ENCODE measurements at regions not wholly inside any gene's neighbourhood (a gene's known extent, or its start where the extent isn't known, plus 50 kb on each side); places are given as distances from the start of the nearest gene placed in this dataset.

DNA sequence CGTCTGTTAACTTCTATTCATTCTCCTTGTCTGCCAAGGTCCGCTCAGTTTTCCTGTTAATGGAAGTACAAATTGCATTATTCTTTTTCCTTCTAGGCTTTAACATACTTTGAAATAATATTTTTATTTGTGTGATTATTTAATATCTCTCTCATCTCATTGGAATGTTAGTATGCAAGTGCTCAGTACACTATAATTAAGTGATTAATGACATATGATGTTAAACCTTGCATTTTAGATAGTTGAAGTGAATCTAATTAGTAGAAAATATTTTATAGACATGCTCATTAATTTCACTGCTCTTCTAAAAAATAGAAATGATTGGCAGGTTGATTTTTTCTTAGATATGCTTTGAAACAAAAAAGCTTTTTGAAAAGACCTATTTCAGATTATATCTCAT lies 1079.8 kb downstream of the RAPGEF2 start:
- no peak overlapping the region for H4K91ac ChIP-seq (ENCODE audit: low read depth, low read length)
- H3K27ac ChIP-seq (ENCODE audit: low read depth, low read length): no peak overlapping the region
- no peak overlapping the region for H2BK12ac ChIP-seq (ENCODE audit: low read length)
- no peak overlapping the region for H3K4ac ChIP-seq (ENCODE audit: low read depth, low read length)
- no peaks in the 10 kb centered on the region for H3K79me1 ChIP-seq (ENCODE audit: low read length)
- H3K14ac ChIP-seq (ENCODE audit: low read length): no peak overlapping the region
- H2BK5ac ChIP-seq (ENCODE audit: low read depth, low read length, poor library complexity): no peak overlapping the region
- H3K23ac ChIP-seq (ENCODE audit: low read length): no peak overlapping the region
- H3K9me3 ChIP-seq (ENCODE audit: insufficient read depth, low read depth, low read length): no peaks in the 10 kb centered on the region
- no peak overlapping the region for H2AK5ac ChIP-seq (ENCODE audit: low read length)
- H2AFZ ChIP-seq (ENCODE audit: insufficient read depth, low read length, poor library complexity): no peak overlapping the region
- DNase-seq: no peak
- WGBS (ENCODE audit: extremely low coverage, insufficient coverage, insufficient read length): no CpG with 5 or more reads among the region's 2 CpGs
- H4K12ac ChIP-seq (ENCODE audit: low read depth, low read length): no peak overlapping the region
- H3K18ac ChIP-seq (ENCODE audit: low read length): no peak overlapping the region
- H3K4me3 ChIP-seq (ENCODE audit: low read depth, low read length): no peak overlapping the region
- no peaks in the 10 kb centered on the region for H3K4me1 ChIP-seq (ENCODE audit: control insufficient read depth in 1 of 2, insufficient read depth in 2 of 2, low read length in 2 of 2)
- H2BK120ac ChIP-seq (ENCODE audit: insufficient read depth, low read length, poor library complexity): no peak overlapping the region
- no peaks in the 10 kb centered on the region for H3K36me3 ChIP-seq (ENCODE audit: control insufficient read depth in 1 of 2, insufficient read depth in 2 of 2, low read length in 2 of 2)
- no peak overlapping the region for H3K9ac ChIP-seq (ENCODE audit: low read length)
- H3K4me2 ChIP-seq (ENCODE audit: low read length): no peak overlapping the region
- no peak overlapping the region for H4K8ac ChIP-seq (ENCODE audit: low read depth, low read length)
- no peaks in the 10 kb centered on the region for H3K27me3 ChIP-seq (ENCODE audit: insufficient read depth, low read length)
- no peaks in the 10 kb centered on the region for H3K79me2 ChIP-seq (ENCODE audit: control insufficient read depth, insufficient read depth, low read length, poor library complexity)

DNA sequence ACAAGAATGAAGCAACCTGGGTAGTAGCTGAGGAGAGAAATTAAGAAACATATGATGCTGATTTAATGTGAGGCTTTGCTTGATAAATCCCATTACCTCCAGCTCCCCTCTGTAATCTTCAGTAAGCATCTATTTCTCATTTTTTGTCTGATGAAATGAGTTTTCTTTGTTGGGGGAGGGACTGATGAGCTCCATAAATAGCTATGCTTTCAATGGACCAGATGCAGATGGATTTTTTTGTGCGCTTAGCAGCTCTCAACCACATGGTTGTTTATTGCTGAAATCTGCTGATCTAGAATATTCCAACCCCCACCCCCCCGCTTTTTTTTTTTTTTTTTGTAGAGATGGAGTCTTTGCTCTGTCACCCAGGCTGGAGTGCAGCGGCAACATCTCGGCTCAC lies 1082.0 kb downstream of the RAPGEF2 start:
- H4K8ac ChIP-seq (ENCODE audit: low read depth, low read length): no peak overlapping the region
- no CpG with 5 or more reads among the region's 4 CpGs for WGBS (ENCODE audit: extremely low coverage, insufficient coverage, insufficient read length)

DNA sequence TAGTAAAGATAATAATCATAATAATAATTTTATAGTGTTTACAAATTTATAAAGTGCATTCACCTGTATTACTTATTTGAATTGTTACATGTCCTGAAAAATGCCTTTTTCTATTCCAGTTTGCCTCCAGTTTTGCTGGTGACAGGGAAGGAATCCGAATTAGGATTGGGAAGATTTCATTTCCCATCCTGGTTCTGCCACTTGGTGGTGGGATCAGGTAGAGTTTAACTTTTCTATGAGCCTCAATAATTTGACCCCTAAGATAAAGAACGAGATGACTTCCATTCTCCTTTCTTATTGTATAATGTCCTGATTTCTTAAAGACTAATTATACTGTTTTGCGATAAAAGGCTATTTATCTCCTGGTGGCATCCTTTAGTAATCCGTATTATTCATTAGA lies 1090.9 kb downstream of the RAPGEF2 start:
- DNase-seq: no peak
- Histone ChIP-seq H3K9ac (ENCODE audit: low read length) (no peak overlapping the region), H2AK5ac (ENCODE audit: low read length) (no peak overlapping the region), H3K18ac (ENCODE audit: low read length) (no peak overlapping the region), H3K14ac (ENCODE audit: low read length) (no peak overlapping the region), H3K4me2 (ENCODE audit: low read length) (no peak overlapping the region), H4K12ac (ENCODE audit: low read depth, low read length) (no peak overlapping the region), H3K27me3 (ENCODE audit: insufficient read depth, low read length) (no peaks in the 10 kb centered on the region), H3K4me1 (ENCODE audit: control insufficient read depth in 1 of 2, insufficient read depth in 2 of 2, low read length in 2 of 2) (peaks cover 0 to 3% of the 10 kb centered on the region in 2 experiments), H3K9me3 (ENCODE audit: insufficient read depth, low read depth, low read length) (no peaks in the 10 kb centered on the region), H3K36me3 (ENCODE audit: control insufficient read depth in 1 of 2, insufficient read depth in 2 of 2, low read length in 2 of 2) (no peaks in the 10 kb centered on the region), H4K91ac (ENCODE audit: low read depth, low read length) (no peak overlapping the region), H3K4me3 (ENCODE audit: low read depth, low read length) (no peak overlapping the region), H3K23ac (ENCODE audit: low read length) (no peak overlapping the region), H2BK120ac (ENCODE audit: insufficient read depth, low read length, poor library complexity) (no peak overlapping the region), H3K79me2 (ENCODE audit: control insufficient read depth, insufficient read depth, low read length, poor library complexity) (no peaks in the 10 kb centered on the region), H2BK12ac (ENCODE audit: low read length) (no peak overlapping the region), H3K79me1 (ENCODE audit: low read length) (no peaks in the 10 kb centered on the region), H4K8ac (ENCODE audit: low read depth, low read length) (no peak overlapping the region), H2AFZ (ENCODE audit: insufficient read depth, low read length, poor library complexity) (no peak overlapping the region), H2BK5ac (ENCODE audit: low read depth, low read length, poor library complexity) (no peak overlapping the region), H3K27ac (ENCODE audit: low read depth, low read length) (no peak overlapping the region), H3K4ac (ENCODE audit: low read depth, low read length) (no peak overlapping the region)
- no CpG with 5 or more reads among the region's 4 CpGs for WGBS (ENCODE audit: extremely low coverage, insufficient coverage, insufficient read length)

More for the DNA sequence above, 1082.0 kb downstream of the RAPGEF2 start:
- Histone ChIP-seq H3K14ac (ENCODE audit: low read length) (no peak overlapping the region), H4K91ac (ENCODE audit: low read depth, low read length) (no peak overlapping the region), H2BK12ac (ENCODE audit: low read length) (no peak overlapping the region), H3K9me3 (ENCODE audit: insufficient read depth, low read depth, low read length) (no peaks in the 10 kb centered on the region), H2BK120ac (ENCODE audit: insufficient read depth, low read length, poor library complexity) (no peak overlapping the region), H2BK5ac (ENCODE audit: low read depth, low read length, poor library complexity) (no peak overlapping the region), H3K18ac (ENCODE audit: low read length) (no peak overlapping the region), H3K27ac (ENCODE audit: low read depth, low read length) (no peak overlapping the region), H3K4me2 (ENCODE audit: low read length) (no peak overlapping the region), H3K4me1 (ENCODE audit: control insufficient read depth in 1 of 2, insufficient read depth in 2 of 2, low read length in 2 of 2) (no peaks in the 10 kb centered on the region), H2AFZ (ENCODE audit: insufficient read depth, low read length, poor library complexity) (no peak overlapping the region), H3K36me3 (ENCODE audit: control insufficient read depth in 1 of 2, insufficient read depth in 2 of 2, low read length in 2 of 2) (no peaks in the 10 kb centered on the region), H2AK5ac (ENCODE audit: low read length) (no peak overlapping the region), H3K4ac (ENCODE audit: low read depth, low read length) (no peak overlapping the region), H3K79me2 (ENCODE audit: control insufficient read depth, insufficient read depth, low read length, poor library complexity) (no peaks in the 10 kb centered on the region), H3K79me1 (ENCODE audit: low read length) (no peaks in the 10 kb centered on the region), H3K23ac (ENCODE audit: low read length) (no peak overlapping the region), H4K12ac (ENCODE audit: low read depth, low read length) (no peak overlapping the region), H3K27me3 (ENCODE audit: insufficient read depth, low read length) (no peaks in the 10 kb centered on the region), H3K4me3 (ENCODE audit: low read depth, low read length) (no peak overlapping the region), H3K9ac (ENCODE audit: low read length) (no peak overlapping the region)
- DNase-seq: no peak

DNA sequence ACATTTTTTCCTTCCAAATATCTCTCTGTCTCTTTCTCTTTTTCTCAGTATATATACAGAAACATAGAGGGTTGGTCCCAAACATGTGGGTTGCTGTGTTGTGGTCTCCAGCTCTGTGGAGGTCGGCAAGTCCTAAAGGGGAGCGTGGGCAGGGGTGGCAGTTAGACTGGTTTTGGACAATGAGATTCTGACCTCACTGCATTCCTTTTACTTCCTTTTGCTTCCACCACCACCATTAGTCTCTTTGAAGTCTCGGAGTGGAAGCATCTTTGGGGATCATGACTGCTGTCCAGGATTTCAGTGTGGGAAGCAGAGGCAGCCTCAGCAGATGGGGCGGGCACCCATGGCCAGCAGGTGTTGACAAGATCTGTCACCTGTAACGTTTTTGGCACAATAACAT lies 1091.8 kb downstream of the RAPGEF2 start:
- Histone ChIP-seq H2AK5ac (ENCODE audit: low read length) (no peak overlapping the region), H3K18ac (ENCODE audit: low read length) (no peak overlapping the region), H3K14ac (ENCODE audit: low read length) (no peak overlapping the region), H4K12ac (ENCODE audit: low read depth, low read length) (no peak overlapping the region), H4K91ac (ENCODE audit: low read depth, low read length) (no peak overlapping the region), H3K79me2 (ENCODE audit: control insufficient read depth, insufficient read depth, low read length, poor library complexity) (no peaks in the 10 kb centered on the region), H3K4me1 (ENCODE audit: control insufficient read depth in 1 of 2, insufficient read depth in 2 of 2, low read length in 2 of 2) (peaks cover 0 to 3% of the 10 kb centered on the region in 2 experiments), H3K36me3 (ENCODE audit: control insufficient read depth in 1 of 2, insufficient read depth in 2 of 2, low read length in 2 of 2) (no peaks in the 10 kb centered on the region), H3K4me2 (ENCODE audit: low read length) (no peak overlapping the region), H3K9ac (ENCODE audit: low read length) (no peak overlapping the region), H2AFZ (ENCODE audit: insufficient read depth, low read length, poor library complexity) (no peak overlapping the region), H3K27ac (ENCODE audit: low read depth, low read length) (no peak overlapping the region), H3K27me3 (ENCODE audit: insufficient read depth, low read length) (no peaks in the 10 kb centered on the region), H2BK5ac (ENCODE audit: low read depth, low read length, poor library complexity) (no peak overlapping the region), H4K8ac (ENCODE audit: low read depth, low read length) (no peak overlapping the region), H3K4ac (ENCODE audit: low read depth, low read length) (no peak overlapping the region), H3K9me3 (ENCODE audit: insufficient read depth, low read depth, low read length) (no peaks in the 10 kb centered on the region), H2BK12ac (ENCODE audit: low read length) (no peak overlapping the region), H3K4me3 (ENCODE audit: low read depth, low read length) (no peak overlapping the region), H3K79me1 (ENCODE audit: low read length) (no peaks in the 10 kb centered on the region), H3K23ac (ENCODE audit: low read length) (no peak overlapping the region), H2BK120ac (ENCODE audit: insufficient read depth, low read length, poor library complexity) (no peak overlapping the region)
- no peak for DNase-seq
- no CpG with 5 or more reads among the region's 5 CpGs for WGBS (ENCODE audit: extremely low coverage, insufficient coverage, insufficient read length)
